H1 (cell line): ENCODE measurements at regions not wholly inside any gene's neighbourhood (a gene's known extent, or its start where the extent isn't known, plus 50 kb on each side); places are given as distances from the start of the nearest gene placed in this dataset.

ENCODE experiments used
- CTCF ChIA-PET: fragments of 300-600 bp; sonication (Branson Sonifier 250); formaldehyde crosslinking; loops from one replicate; lab custom pipeline; 2021; ENCODE audit not compliant: partially characterized antibody; lab: Charles Lee
- POLR2A ChIA-PET: fragments of 300-600 bp; sonication (Branson Sonifier 250); formaldehyde crosslinking; loops from one replicate; lab custom pipeline; 2021; ENCODE audit warnings: inconsistent platforms; ENCODE audit not compliant: partially characterized antibody; lab: Charles Lee
- DNase-seq, 2 experiments: peaks; one replicate each; pipeline versions ENCODE4 v3.0.0 to v3.0.0-alpha.2; 2010 to 2022; ENCODE audit warnings: low spot score in 2 of 2, low read depth in 1 of 2, mixed read lengths in 1 of 2
- FAIRE-seq: peaks from 2 replicates; lab custom pipeline; 2011; peaks lifted over from hg19 to GRCh38; lab: Jason Lieb, UNC
- H2AFZ ChIP-seq: 2 replicates; pipeline ENCODE4 v1.8.1; 2012; ENCODE audit warnings: low read length, inconsistent platforms
- H2AK5ac ChIP-seq: 2 replicates; pipeline ENCODE4 v1.6.1; 2013; ENCODE audit warnings: low read depth, low read length
- H2BK120ac ChIP-seq: replicated peaks from 2 replicates; pipeline ENCODE3; 2013; ENCODE audit warnings: low read depth, low read length, inconsistent platforms
- H2BK12ac ChIP-seq: 2 replicates; pipeline ENCODE4 v1.6.1; 2013; ENCODE audit warnings: low read depth, low read length
- H2BK15ac ChIP-seq: 2 replicates; pipeline ENCODE4 v1.6.1; 2013; ENCODE audit warnings: low read length
- H2BK20ac ChIP-seq: 2 replicates; pipeline ENCODE4 v1.6.1; 2013; ENCODE audit warnings: low read length
- H2BK5ac ChIP-seq: 2 replicates; pipeline ENCODE4 v1.6.1; 2013; ENCODE audit warnings: low read depth, low read length
- H3K14ac ChIP-seq: 2 replicates; pipeline ENCODE4 v1.6.1; 2013; ENCODE audit warnings: inconsistent platforms; ENCODE audit not compliant: insufficient read length
- H3K18ac ChIP-seq: 2 replicates; pipeline ENCODE4 v1.6.1; 2013; ENCODE audit warnings: low read length; ENCODE audit errors: extremely low read depth
- H3K23ac ChIP-seq: 2 replicates; pipeline ENCODE4 v1.6.1; 2013; ENCODE audit warnings: inconsistent platforms; ENCODE audit not compliant: insufficient read length
- H3K23me2 ChIP-seq: 2 replicates; pipeline ENCODE4 v1.6.1; 2013; ENCODE audit warnings: low read depth, low read length
- H3K27ac ChIP-seq: 2 replicates; pipeline ENCODE4 v1.6.1; 2011; ENCODE audit warnings: low read depth, low read length, inconsistent platforms
- H3K27me3 ChIP-seq, 4 experiments: replicated peaks in 1 of 4; 1 replicate in 1 of 4; 2 replicates in 3 of 4; pipeline versions ENCODE4 v1.6.1 to v1.8.1; 2011 to 2013; ENCODE audit warnings: low read length in 3 of 4, mild to moderate bottlenecking in 3 of 4, inconsistent platforms in 2 of 4, mixed read lengths in 2 of 4, moderate library complexity in 1 of 4; ENCODE audit not compliant: control insufficient read depth in 3 of 4, insufficient read depth in 3 of 4; ENCODE audit errors: extremely low read depth in 1 of 4
- H3K36me3 ChIP-seq, 4 experiments: 2 replicates each; pipeline versions ENCODE4 v1.6.1 to v1.8.1; 2011 to 2013; ENCODE audit warnings: mild to moderate bottlenecking in 4 of 4, low read length in 3 of 4, moderate library complexity in 2 of 4, control low read depth in 1 of 4, inconsistent platforms in 1 of 4; ENCODE audit not compliant: insufficient read depth in 4 of 4, control insufficient read depth in 2 of 4
- H3K4ac ChIP-seq: replicated peaks from 2 replicates; pipeline ENCODE3; 2013; ENCODE audit warnings: low read length, low read depth, mixed read lengths, inconsistent platforms; ENCODE audit not compliant: insufficient read length
- H3K4me1 ChIP-seq, 4 experiments: replicated peaks in 1 of 4; 1 replicate in 1 of 4; 2 replicates in 3 of 4; pipeline versions ENCODE4 v1.6.1 to v1.8.1; 2011 to 2013; ENCODE audit warnings: low read length in 3 of 4, inconsistent platforms in 2 of 4, mixed read lengths in 1 of 4; ENCODE audit not compliant: insufficient read depth in 4 of 4, control insufficient read depth in 3 of 4
- H3K4me2 ChIP-seq, 2 experiments: 2 replicates each; pipeline versions ENCODE4 v1.6.1 to v1.8.1; 2011 to 2013; ENCODE audit warnings: low read depth in 2 of 2, low read length in 2 of 2, control low read depth in 1 of 2, inconsistent platforms in 1 of 2, mild to moderate bottlenecking in 1 of 2; ENCODE audit not compliant: insufficient read depth in 1 of 2
- H3K4me3 ChIP-seq, 4 experiments: fragments of 200-600, 300-600 bp in 1 of 4; sonication (generic), shearing (Covaris generic), sonication (Bioruptor Twin) in 1 of 4; 2 replicates each; pipeline versions ENCODE4 v1.5.1 to v1.8.1; 2011 to 2016; ENCODE audit warnings: low read length in 4 of 4, low read depth in 3 of 4, control low read depth in 2 of 4, inconsistent platforms in 2 of 4, mild to moderate bottlenecking in 2 of 4, mixed read lengths in 1 of 4, moderate library complexity in 1 of 4; ENCODE audit not compliant: insufficient read depth in 2 of 4; ENCODE audit errors: extremely low read depth in 1 of 4
- H3K56ac ChIP-seq: replicated peaks from 2 replicates; pipeline ENCODE3; 2013; ENCODE audit warnings: low read depth, mild to moderate bottlenecking, mixed read lengths, low read length, inconsistent platforms; ENCODE audit not compliant: insufficient read length
- H3K79me1 ChIP-seq: 2 replicates; pipeline ENCODE4 v1.6.1; 2013; ENCODE audit warnings: low read depth, low read length, control low read depth
- H3K79me2 ChIP-seq, 2 experiments: 2 replicates each; pipeline versions ENCODE4 v1.6.1 to v1.8.1; 2012 to 2013; ENCODE audit warnings: low read length in 2 of 2, mild to moderate bottlenecking in 2 of 2, inconsistent platforms in 1 of 2; ENCODE audit not compliant: insufficient read depth in 2 of 2, control insufficient read depth in 1 of 2
- H3K9ac ChIP-seq, 4 experiments: replicated peaks in 1 of 4; 1 replicate in 1 of 4; 2 replicates in 3 of 4; pipeline versions ENCODE4 v1.6.1 to v1.8.1; 2011 to 2013; ENCODE audit warnings: low read depth in 3 of 4, low read length in 3 of 4, control low read depth in 2 of 4, mild to moderate bottlenecking in 2 of 4, moderate library complexity in 2 of 4, inconsistent platforms in 1 of 4; ENCODE audit errors: extremely low read depth in 1 of 4
- H3K9me3 ChIP-seq, 2 experiments: 2 replicates each; pipeline versions ENCODE4 v1.6.1 to v1.8.1; 2012 to 2013; ENCODE audit warnings: mild to moderate bottlenecking in 2 of 2, moderate library complexity in 2 of 2, control low read depth in 1 of 2, inconsistent platforms in 1 of 2, low read depth in 1 of 2, low read length in 1 of 2, mixed read lengths in 1 of 2; ENCODE audit not compliant: insufficient read depth in 2 of 2
- H4K20me1 ChIP-seq, 2 experiments: replicated peaks in 1 of 2; 2 replicates each; pipeline versions ENCODE3 to v1.8.1; 2011 to 2013; ENCODE audit warnings: inconsistent platforms in 2 of 2, low read length in 2 of 2, mild to moderate bottlenecking in 1 of 2; ENCODE audit not compliant: insufficient read depth in 2 of 2, control insufficient read depth in 1 of 2
- H4K5ac ChIP-seq: 2 replicates; pipeline ENCODE4 v1.6.1; 2013; ENCODE audit warnings: low read length, low read depth, mixed read lengths, inconsistent platforms; ENCODE audit not compliant: insufficient read length
- H4K8ac ChIP-seq: 2 replicates; pipeline ENCODE4 v1.8.0; 2013; ENCODE audit warnings: mild to moderate bottlenecking, moderate library complexity, low read length, inconsistent platforms; ENCODE audit not compliant: insufficient read depth; ENCODE audit errors: extremely low read depth
- H4K91ac ChIP-seq: replicated peaks from 2 replicates; pipeline ENCODE3; 2013; ENCODE audit warnings: low read length, mixed read lengths, inconsistent platforms; ENCODE audit not compliant: insufficient read length
- CEBPB ChIP-seq: IDR thresholded peaks from 2 replicates; pipeline ENCODE4 v1.6.1; 2012; ENCODE audit warnings: low read depth, low read length
- RAD21 ChIP-seq, 2 experiments: IDR thresholded peaks in 1 of 2; conservative IDR thresholded peaks in 1 of 2; 2 replicates each; pipeline ENCODE4 v1.6.1; 2011; ENCODE audit warnings: low read depth in 2 of 2, low read length in 2 of 2, improper control_type of control experiment in 1 of 2, inconsistent platforms in 1 of 2, mild to moderate bottlenecking in 1 of 2, moderate library complexity in 1 of 2
- TAF7 ChIP-seq: optimal IDR thresholded peaks from 2 replicates; pipeline ENCODE3; 2011; ENCODE audit warnings: low read depth, mild to moderate bottlenecking, inconsistent platforms, low read length, moderate library complexity, borderline replicate concordance
- WGBS, 2 experiments: shearing (Covaris generic) in 1 of 2; methylation state at CpG; one replicate each; pipeline versions ENCODE4 v1.1.6 to v1.1.7; 2013 to 2015; ENCODE audit warnings: low lambda C conversion rate in 2 of 2, mixed read lengths in 2 of 2, inconsistent platforms in 1 of 2, low coverage in 1 of 2, missing lambda C conversion rate in 1 of 2; ENCODE audit not compliant: insufficient replicate concordance in 2 of 2, insufficient coverage in 1 of 2, insufficient read length in 1 of 2; ENCODE audit errors: extremely low coverage in 1 of 2, missing lambda C conversion rate in 1 of 2; 5-methylcytosine and 5-hydroxymethylcytosine counted together

DNA sequence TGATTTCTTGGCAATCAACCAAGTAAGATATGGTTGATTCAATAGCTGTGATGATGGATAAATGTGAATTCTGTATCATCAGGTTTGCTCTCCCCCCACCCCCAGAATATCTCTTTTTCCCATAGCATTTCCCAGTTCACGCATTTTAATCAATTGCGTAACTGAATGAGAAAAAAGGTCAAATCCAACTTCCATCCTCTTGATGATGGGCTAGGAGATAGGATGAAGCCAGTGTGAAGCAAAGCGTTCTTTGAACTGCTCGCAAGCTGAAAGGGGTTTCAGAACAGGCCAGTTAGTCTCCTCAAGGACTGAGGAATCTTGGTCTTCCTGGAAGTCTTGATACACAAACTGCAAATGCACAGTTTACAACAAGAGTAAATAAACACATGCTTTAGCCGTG, 94.5 kb upstream of the ARMC3 start:
- no peak overlapping the region for H3K9ac ChIP-seq

More for the DNA sequence above, 94.5 kb upstream of the ARMC3 start:
- Histone ChIP-seq H3K14ac (no peak overlapping the region), H3K79me1 (no peaks in the 10 kb centered on the region), H4K20me1 (no peaks in the 10 kb centered on the region), H2BK12ac (0 out of 2 replicates have a peak overlapping the region, but pooled peaks have one; percentile 60), H3K9me3 (no peaks in the 10 kb centered on the region), H3K27ac (no peak overlapping the region), H2AK5ac (no peak overlapping the region), H2BK15ac (no peak overlapping the region), H3K4me2 (no peak overlapping the region), H4K91ac (no peak overlapping the region), H3K27me3 (no peaks in the 10 kb centered on the region), H3K4me1 (no peaks in the 10 kb centered on the region; a peak in 1 of 7 replicates), H2AFZ (0 out of 2 replicates have a peak overlapping the region, but pooled peaks have one; percentile 7), H2BK5ac (no peak overlapping the region), H3K4ac (no peak overlapping the region), H3K4me3 (no peak overlapping the region), H3K56ac (no peak overlapping the region), H4K5ac (no peak overlapping the region), H2BK20ac (no peak overlapping the region), H3K23me2 (no peaks in the 10 kb centered on the region), H2BK120ac (no peak overlapping the region), H3K23ac (no peak overlapping the region), H3K18ac (no peak overlapping the region), H3K79me2 (no peaks in the 10 kb centered on the region), H3K36me3 (no peaks in the 10 kb centered on the region), H4K8ac (no peak overlapping the region)
- 96% methylated on average over 5 of the region's 5 CpGs; no CpG with 5 or more reads in 1 of the 2 experiments for WGBS, 2 experiments
- DNase-seq (no peak), FAIRE-seq (no peak)
- TF ChIP-seq TAF7 = no peak
- peak; percentile 42; the same call in 1 of the 2 replicates for TF ChIP-seq CEBPB
- no peak for TF ChIP-seq RAD21 (IDR thresholded peaks at IDR 0.05 in 1 of 2, conservative IDR thresholded peaks at IDR 0.05 in 1 of 2; ENCODE audit: low read depth in 2 of 2, low read length in 2 of 2)
- POLR2A ChIA-PET = no interaction called here
- CTCF ChIA-PET = no interaction called here
